ENCODE measurements at regions not wholly inside any gene's neighbourhood (a gene's known extent, or its start where the extent isn't known, plus 50 kb on each side); places are given as distances from the start of the nearest gene placed in this dataset.

DNA sequence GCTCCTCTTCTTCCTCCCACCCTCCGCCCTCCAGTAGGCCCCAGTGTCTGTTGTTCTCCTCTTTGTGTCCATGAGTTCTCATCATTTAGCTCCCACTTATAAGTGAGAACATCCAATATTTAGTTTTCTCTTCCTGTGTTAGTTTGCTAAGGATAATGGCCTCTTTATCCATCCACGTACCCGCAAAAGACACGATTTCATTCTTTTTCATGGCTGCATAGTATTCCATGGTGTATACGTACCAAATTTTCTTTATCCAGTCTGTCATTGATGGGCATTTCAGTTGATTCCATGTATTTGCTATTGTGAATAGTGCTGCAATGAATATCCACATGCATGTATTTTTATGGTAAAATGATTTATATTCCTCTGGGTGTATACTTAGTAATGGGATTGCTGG is 82.2 kb downstream of the COPS8 start:
- no peak for FAIRE-seq

GRCh38 chr2:237170020-237170419 is 84.3 kb downstream of the COPS8 start:
- no peak for FAIRE-seq

More for the DNA sequence above, 82.2 kb downstream of the COPS8 start:
- DNase-seq (ENCODE audit: insufficient read length, low spot score): no peak

DNA sequence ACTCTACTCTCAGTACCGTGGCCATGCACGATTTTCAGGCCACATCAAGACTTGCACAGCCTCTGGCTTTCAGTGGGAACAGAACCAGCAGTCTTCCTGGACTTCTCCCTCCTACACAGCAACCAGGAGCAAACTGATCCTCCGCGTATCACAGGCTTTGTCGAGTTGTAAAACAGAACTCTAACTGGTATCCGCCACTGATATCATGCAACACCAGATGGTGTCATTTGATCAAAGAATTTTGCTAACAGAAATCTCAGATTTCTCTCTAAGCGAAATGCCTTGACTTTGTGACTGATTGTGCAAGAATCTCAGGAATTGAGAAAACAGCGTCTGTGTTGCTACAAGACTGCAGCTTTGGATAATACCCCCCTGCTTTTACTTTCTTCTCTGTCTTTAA is 85.7 kb downstream of the COPS8 start:
- no peak for FAIRE-seq
- no peak for DNase-seq (ENCODE audit: insufficient read length, low spot score)

More at GRCh38 chr2:237170020-237170419, 84.3 kb downstream of the COPS8 start:
- no peak for DNase-seq (ENCODE audit: insufficient read length, low spot score)

- DNase-seq (ENCODE audit: insufficient read length, low spot score): no peak
- FAIRE-seq: no peak
These were observed 86.2 kb downstream of the COPS8 start for GRCh38 chr2:237171881-237172280.

- FAIRE-seq (no peak), DNase-seq (ENCODE audit: insufficient read length, low spot score) (no peak)
These were observed 91.4 kb downstream of the COPS8 start for GRCh38 chr2:237177052-237177451.

- FAIRE-seq (no peak), DNase-seq (ENCODE audit: insufficient read length, low spot score) (no peak)
These were observed 92.3 kb downstream of the COPS8 start for GRCh38 chr2:237177986-237178385.

- DNase-seq (ENCODE audit: insufficient read length, low spot score) (no peak), FAIRE-seq (no peak)
These were observed 92.7 kb downstream of the COPS8 start for GRCh38 chr2:237178396-237178795.

DNA sequence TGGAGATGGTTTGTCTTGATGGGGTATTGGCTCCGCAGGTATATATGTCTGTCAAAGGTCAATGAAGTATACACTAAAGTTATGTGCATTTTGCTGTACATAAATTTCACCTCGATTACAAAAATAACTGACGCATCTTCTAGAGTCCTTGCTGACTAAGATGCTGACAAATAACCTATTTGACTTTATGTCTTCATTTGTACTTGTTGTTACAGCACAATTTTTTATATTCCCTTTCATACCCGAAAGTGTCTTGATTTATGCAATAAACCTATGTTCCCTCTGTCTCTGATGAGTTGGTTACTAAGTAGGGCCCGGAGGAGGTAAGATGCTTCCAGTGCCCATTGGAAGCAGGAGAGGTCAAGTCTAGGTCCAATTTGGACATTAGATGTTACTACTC is 93.5 kb downstream of the COPS8 start:
- DNase-seq (ENCODE audit: insufficient read length, low spot score) (no peak), FAIRE-seq (no peak)

DNA sequence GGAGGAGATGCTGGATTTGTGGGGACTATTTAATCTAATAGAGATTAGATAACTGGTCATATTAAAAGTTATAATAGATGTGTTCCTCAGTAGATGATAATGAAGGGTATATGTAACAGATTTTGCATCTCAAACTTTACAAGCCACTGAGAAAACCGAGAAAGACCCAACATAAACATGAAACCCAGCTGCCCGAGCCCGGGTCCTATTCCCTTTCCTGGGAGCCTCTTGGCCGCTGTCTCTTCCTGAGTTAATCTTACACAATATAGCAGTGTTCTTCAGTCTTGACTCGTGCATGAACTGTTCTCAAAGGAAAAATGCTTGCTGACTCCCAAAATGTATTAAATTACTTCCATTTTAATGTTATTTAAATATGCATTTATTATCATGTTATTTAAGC is 94.5 kb downstream of the COPS8 start:
- DNase-seq (ENCODE audit: insufficient read length, low spot score): no peak
- FAIRE-seq: no peak

DNA sequence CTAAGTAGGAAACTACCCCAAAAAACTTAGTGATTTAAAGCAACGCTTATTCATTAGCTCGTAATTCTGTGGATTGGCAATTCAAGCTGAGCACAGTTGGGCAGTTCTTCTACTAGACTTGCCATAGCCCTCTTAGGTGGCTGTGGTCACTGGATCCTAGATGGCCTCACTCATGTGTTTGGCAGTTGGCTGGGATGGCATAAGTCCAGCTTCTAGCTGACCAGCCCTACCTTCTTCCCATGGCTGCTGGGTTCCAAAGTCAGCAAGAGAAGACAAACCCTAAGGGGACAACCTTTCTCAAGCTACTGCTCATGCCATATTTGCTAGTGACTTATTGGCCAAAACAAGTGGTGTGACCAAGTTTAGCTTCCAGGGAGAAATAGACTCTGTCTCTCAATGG is 95.3 kb downstream of the COPS8 start:
- DNase-seq (ENCODE audit: insufficient read length, low spot score) (no peak), FAIRE-seq (no peak)

- DNase-seq (ENCODE audit: insufficient read length, low spot score) (no peak), FAIRE-seq (no peak)
These were observed 96.2 kb downstream of the COPS8 start for GRCh38 chr2:237181844-237182243.

GRCh38 chr2:237182422-237183123 is 96.9 kb downstream of the COPS8 start:
- FAIRE-seq (no peak), DNase-seq (ENCODE audit: insufficient read length, low spot score) (no peak)

- DNase-seq (ENCODE audit: insufficient read length, low spot score) (no peak), FAIRE-seq (no peak)
These were observed 98.7 kb downstream of the COPS8 start for GRCh38 chr2:237184192-237184918.

DNA sequence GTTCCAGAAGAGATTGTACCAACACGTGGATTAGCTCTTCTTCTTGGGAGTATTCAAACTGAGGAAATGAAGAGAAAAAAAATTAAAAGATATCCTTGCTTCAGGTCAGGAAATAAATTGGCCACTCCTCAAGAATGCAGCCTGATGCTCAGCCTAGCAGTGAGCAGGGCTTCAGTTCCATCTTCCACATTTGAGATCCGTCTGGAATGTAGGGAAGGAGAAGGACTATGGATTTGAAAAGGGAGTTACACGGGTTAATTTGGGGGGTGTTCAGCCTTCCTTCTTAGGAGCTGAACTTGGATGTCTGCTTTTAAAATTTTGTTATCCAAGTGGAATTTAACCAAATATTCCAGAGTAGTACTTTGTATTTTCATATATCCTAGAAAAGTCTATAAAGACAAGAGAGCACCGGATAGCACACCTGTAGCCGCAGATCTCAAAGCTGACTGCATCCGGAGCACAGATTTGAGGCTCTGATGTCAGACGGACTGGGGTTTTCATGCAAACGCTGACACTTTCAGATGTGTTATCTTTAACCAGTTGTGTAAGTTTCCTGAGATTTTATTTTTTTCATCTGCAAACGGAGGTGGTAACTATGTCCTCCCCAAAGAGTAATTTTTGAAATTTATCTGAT is 99.3 kb downstream of the COPS8 start:
- FAIRE-seq: no peak

DNA sequence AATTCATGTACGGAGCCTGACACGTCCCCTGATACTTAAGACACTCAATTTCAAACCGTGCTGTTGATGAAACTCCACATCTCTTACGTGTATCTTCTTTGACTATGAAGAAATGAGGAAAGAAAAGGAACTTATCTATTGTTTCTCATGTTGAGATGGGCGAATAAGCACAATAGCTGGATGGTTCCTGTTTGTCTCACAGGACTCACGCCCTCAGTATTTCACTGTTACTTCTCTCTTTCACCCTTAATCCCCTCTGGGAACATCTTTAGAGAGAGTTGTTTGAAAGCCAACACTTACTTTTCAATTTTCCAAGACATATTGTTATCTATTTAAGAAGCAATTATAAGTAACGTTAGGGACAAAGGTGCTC is 99.8 kb downstream of the COPS8 start:
- DNase-seq (ENCODE audit: insufficient read length, low spot score): no peak
- FAIRE-seq: no peak

More for the DNA sequence above, 99.3 kb downstream of the COPS8 start:
- DNase-seq (ENCODE audit: insufficient read length, low spot score): no peak

GRCh38 chr2:237189799-237190198 is 104.1 kb downstream of the COPS8 start:
- no peak for DNase-seq (ENCODE audit: insufficient read length, low spot score)
- no peak for FAIRE-seq

- DNase-seq (ENCODE audit: insufficient read length, low spot score) (no peak), FAIRE-seq (no peak)
These were observed 105.5 kb downstream of the COPS8 start for GRCh38 chr2:237190966-237191713.

DNA sequence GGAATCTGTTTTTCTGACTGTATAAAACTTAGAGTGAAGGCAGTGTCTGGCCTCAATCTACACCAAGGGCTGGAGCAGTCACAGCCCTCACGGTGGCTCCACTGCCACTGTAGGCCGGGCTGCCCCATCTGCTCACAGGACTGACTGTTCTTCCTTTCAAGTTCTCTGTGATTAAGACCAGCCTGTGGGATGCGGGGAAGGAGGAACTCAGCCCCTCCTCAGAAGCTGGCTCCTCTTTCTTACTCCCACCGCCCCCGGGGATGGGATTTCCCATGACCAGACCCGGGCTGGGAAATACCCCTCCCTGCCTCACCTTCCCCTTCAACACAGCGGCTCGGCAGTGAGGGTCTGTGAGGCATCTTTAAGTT is 106.0 kb downstream of the COPS8 start:
- FAIRE-seq (no peak), DNase-seq (ENCODE audit: insufficient read length, low spot score) (no peak)

- FAIRE-seq (no peak), DNase-seq (ENCODE audit: insufficient read length, low spot score) (no peak)
These were observed 107.2 kb downstream of the COPS8 start for GRCh38 chr2:237192881-237193280.

GRCh38 chr2:237193436-237193835 is 107.7 kb downstream of the COPS8 start:
- DNase-seq (ENCODE audit: insufficient read length, low spot score) (no peak), FAIRE-seq (no peak)

GRCh38 chr2:237194081-237194480 is 108.4 kb downstream of the COPS8 start:
- FAIRE-seq (no peak), DNase-seq (ENCODE audit: insufficient read length, low spot score) (no peak)

Data from GM19239 (cell line).